SK-N-SH treated with all-trans-retinoic acid at 6 μM for 48 hours (cell line): ENCODE measurements at regions not wholly inside any gene's neighbourhood (a gene's known extent, or its start where the extent isn't known, plus 50 kb on each side); places are given as distances from the start of the nearest gene placed in this dataset.

ENCODE experiments used
- ATAC-seq: fragments of 200-7000 bp; cut with Tn5 transposase; 3 replicates; pipeline ENCODE4 v1.9.1; 2020; ENCODE audit warnings: mild to moderate bottlenecking, moderate library complexity
- ARNTL ChIP-seq: fragments of 450-650 bp; formaldehyde crosslinking; IDR thresholded peaks from 2 replicates; pipeline ENCODE4 v1.5.0; 2020; ENCODE audit warnings: low read depth, mild to moderate bottlenecking, moderate library complexity, borderline replicate concordance
- BACH2 ChIP-seq: fragments of 250-450 bp; sonication (Bioruptor Pico); IDR thresholded peaks from 2 replicates; pipeline ENCODE4 v1.9.0; 2021; ENCODE audit warnings: mild to moderate bottlenecking, borderline replicate concordance
- CREB5 ChIP-seq: fragments of 250-450 bp; sonication (Bioruptor Pico); IDR thresholded peaks from 2 replicates; pipeline ENCODE4 v1.5.1; 2020; ENCODE audit warnings: low read depth, mild to moderate bottlenecking, moderate library complexity
- ESRRG ChIP-seq: fragments of 250-450 bp; sonication (Bioruptor Pico); IDR thresholded peaks from 2 replicates; pipeline ENCODE4 v1.6.1; 2021; ENCODE audit warnings: mild to moderate bottlenecking
- GLIS3 ChIP-seq: fragments of 250-450 bp; sonication (Bioruptor Pico); IDR thresholded peaks from 2 replicates; pipeline ENCODE4 v1.5.0; 2020; ENCODE audit warnings: mild to moderate bottlenecking, moderate library complexity
- ISL1 ChIP-seq: fragments of 250-450 bp; sonication (Bioruptor Pico); IDR thresholded peaks from 2 replicates; pipeline ENCODE4 v2.1.2; 2022; ENCODE audit warnings: mild to moderate bottlenecking, moderate library complexity
- OSR1 ChIP-seq: fragments of 250-450 bp; sonication (Bioruptor Pico); IDR thresholded peaks from 2 replicates; pipeline ENCODE4 v1.8.0; 2022; ENCODE audit warnings: moderate library complexity, mild to moderate bottlenecking, inconsistent platforms
- PATZ1 ChIP-seq: fragments of 250-450 bp; sonication (Bioruptor Pico); IDR thresholded peaks from 2 replicates; pipeline ENCODE4 v1.8.0; 2020; ENCODE audit warnings: mild to moderate bottlenecking, moderate library complexity, borderline replicate concordance
- RARB ChIP-seq: fragments of 250-450 bp; sonication (Bioruptor Pico); IDR thresholded peaks from 2 replicates; pipeline ENCODE4 v1.8.0; 2021; ENCODE audit warnings: mild to moderate bottlenecking, moderate library complexity
- SNAI2 ChIP-seq: fragments of 250-450 bp; sonication (Bioruptor Pico); IDR thresholded peaks from 2 replicates; pipeline ENCODE4 v1.5.0; 2020; ENCODE audit warnings: mild to moderate bottlenecking, moderate library complexity
- TOX ChIP-seq: fragments of 250-450 bp; sonication (Bioruptor Pico); IDR thresholded peaks from 2 replicates; pipeline ENCODE4 v1.8.0; 2021; ENCODE audit warnings: mild to moderate bottlenecking, moderate library complexity, borderline replicate concordance
- TSHZ2 ChIP-seq: fragments of 250-450 bp; sonication (Bioruptor Pico); IDR thresholded peaks from 2 replicates; pipeline ENCODE4 v1.5.0; 2020; ENCODE audit warnings: mild to moderate bottlenecking, moderate library complexity
- ZC3H10 ChIP-seq: fragments of 250-450 bp; sonication (Bioruptor Pico); IDR thresholded peaks from 2 replicates; pipeline ENCODE4 v1.5.1; 2021; ENCODE audit warnings: mild to moderate bottlenecking, moderate library complexity
- ZFP3 ChIP-seq: fragments of 250-450 bp; sonication (Bioruptor Pico); IDR thresholded peaks from 2 replicates; pipeline ENCODE4 v1.5.0; 2020; ENCODE audit warnings: mild to moderate bottlenecking, moderate library complexity
- ZFP30 ChIP-seq: fragments of 450-650 bp; formaldehyde crosslinking; IDR thresholded peaks from 2 replicates; pipeline ENCODE4 v1.5.0; 2022; ENCODE audit warnings: mild to moderate bottlenecking, moderate library complexity
- ZNF70 ChIP-seq: fragments of 450-650 bp; formaldehyde crosslinking; IDR thresholded peaks from 2 replicates; pipeline ENCODE4 v1.5.0; 2020; ENCODE audit warnings: mild to moderate bottlenecking, moderate library complexity
- ZNF8 ChIP-seq: fragments of 450-650 bp; formaldehyde crosslinking; IDR thresholded peaks from 2 replicates; pipeline ENCODE4 v1.5.0; 2020; ENCODE audit warnings: mild to moderate bottlenecking, moderate library complexity
- TF ChIP-seq, protein P1 (sequence below): fragments of 250-450 bp; sonication (Bioruptor Pico); IDR thresholded peaks from 2 replicates; pipeline ENCODE4 v1.5.1; 2021; ENCODE audit warnings: mild to moderate bottlenecking, moderate library complexity

GRCh38 chr4:123628288-123628687, 231.7 kb downstream of the SPRY1 start:
- no peak for ATAC-seq
- TF ChIP-seq ZC3H10 (CRISPR knock-in tag): no peak
- TF ChIP-seq GLIS3: no peak
- TF ChIP-seq PATZ1 (CRISPR knock-in tag): no peak
- no peak for TF ChIP-seq OSR1
- TF ChIP-seq ARNTL (CRISPR knock-in tag): no peak
- no peak for TF ChIP-seq BACH2 (CRISPR knock-in tag)
- TF ChIP-seq TSHZ2 (CRISPR knock-in tag): no peak
- no peak for TF ChIP-seq ZFP3 (CRISPR knock-in tag)
- no peak for TF ChIP-seq ESRRG
- TF ChIP-seq SNAI2 (CRISPR knock-in tag): no peak
- no peak for TF ChIP-seq ZFP30 (CRISPR knock-in tag)
- no peak for TF ChIP-seq TOX (CRISPR knock-in tag)
- TF ChIP-seq ZNF70: no peak
- TF ChIP-seq, protein P1, sequence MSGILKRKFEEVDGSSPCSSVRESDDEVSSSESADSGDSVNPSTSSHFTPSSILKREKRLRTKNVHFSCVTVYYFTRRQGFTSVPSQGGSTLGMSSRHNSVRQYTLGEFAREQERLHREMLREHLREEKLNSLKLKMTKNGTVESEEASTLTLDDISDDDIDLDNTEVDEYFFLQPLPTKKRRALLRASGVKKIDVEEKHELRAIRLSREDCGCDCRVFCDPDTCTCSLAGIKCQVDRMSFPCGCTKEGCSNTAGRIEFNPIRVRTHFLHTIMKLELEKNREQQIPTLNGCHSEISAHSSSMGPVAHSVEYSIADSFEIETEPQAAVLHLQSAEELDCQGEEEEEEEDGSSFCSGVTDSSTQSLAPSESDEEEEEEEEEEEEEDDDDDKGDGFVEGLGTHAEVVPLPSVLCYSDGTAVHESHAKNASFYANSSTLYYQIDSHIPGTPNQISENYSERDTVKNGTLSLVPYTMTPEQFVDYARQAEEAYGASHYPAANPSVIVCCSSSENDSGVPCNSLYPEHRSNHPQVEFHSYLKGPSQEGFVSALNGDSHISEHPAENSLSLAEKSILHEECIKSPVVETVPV (CRISPR knock-in tag): no peak
- TF ChIP-seq RARB: no peak

- no peak for ATAC-seq
- TF ChIP-seq TOX (CRISPR knock-in tag): no peak
- no peak for TF ChIP-seq ESRRG
- TF ChIP-seq CREB5 (CRISPR knock-in tag): no peak
- TF ChIP-seq ZNF70: no peak
- TF ChIP-seq TSHZ2 (CRISPR knock-in tag): no peak
- no peak for TF ChIP-seq ZFP30 (CRISPR knock-in tag)
- no peak for TF ChIP-seq OSR1
- TF ChIP-seq RARB: no peak
- TF ChIP-seq ISL1 (CRISPR knock-in tag): no peak
- no peak for TF ChIP-seq ZNF8 (CRISPR knock-in tag)
- TF ChIP-seq PATZ1 (CRISPR knock-in tag): no peak
- TF ChIP-seq SNAI2 (CRISPR knock-in tag): no peak
- TF ChIP-seq ZC3H10 (CRISPR knock-in tag): no peak
- TF ChIP-seq ZFP3 (CRISPR knock-in tag): no peak
- no peak for TF ChIP-seq ARNTL (CRISPR knock-in tag)
- TF ChIP-seq, all 23 proteins: peak for 0
These were observed 235.4 kb downstream of the SPRY1 start for GRCh38 chr4:123631786-123632692.
